Middle frontal gyrus (tissue), 1 donor: ENCODE measurements at regions not wholly inside any gene's neighbourhood (a gene's known extent, or its start where the extent isn't known, plus 50 kb on each side); places are given as distances from the start of the nearest gene placed in this dataset.
"Not testable (repeated sequence)": the region's sequence is repeated elsewhere in the genome, so short reads cannot be mapped to it uniquely, and the experiment has no call there.

Experiments
- DNase-seq: peaks from one replicate; pipeline ENCODE4 v3.0.0-alpha.2; 2015; ENCODE audit warnings: low spot score; ENCODE audit errors: extremely low spot score

- DNase-seq, result no peak
Observed at GRCh38 chr14:104396682-104397470, 182.7 kb upstream of the C14orf180 start.

GRCh38 chr14:104397956-104398355, 181.6 kb upstream of the C14orf180 start:
- no peak for DNase-seq

- no peak for DNase-seq
Observed at GRCh38 chr14:104398656-104399055, 180.9 kb upstream of the C14orf180 start.

- DNase-seq, result no peak
Observed at GRCh38 chr14:104399432-104400155, 180.0 kb upstream of the C14orf180 start.

GRCh38 chr14:104400355-104400754, 179.2 kb upstream of the C14orf180 start:
- no peak for DNase-seq

- DNase-seq, result no peak
Observed at GRCh38 chr14:104401785-104402184, 177.8 kb upstream of the C14orf180 start.

GRCh38 chr14:104402303-104402702, 177.3 kb upstream of the C14orf180 start:
- not testable (repeated sequence) for DNase-seq

GRCh38 chr14:104403421-104404220, 175.9 kb upstream of the C14orf180 start:
- DNase-seq, result no peak

GRCh38 chr14:104404922-104405321, 174.6 kb upstream of the C14orf180 start:
- DNase-seq, result no peak

GRCh38 chr14:104405360-104406226, 174.0 kb upstream of the C14orf180 start:
- no peak for DNase-seq

GRCh38 chr14:104406831-104407230, 172.7 kb upstream of the C14orf180 start:
- DNase-seq, result no peak

GRCh38 chr14:104416383-104416782, 163.2 kb upstream of the C14orf180 start:
- DNase-seq, result no peak

GRCh38 chr14:104419865-104420505, 159.6 kb upstream of the C14orf180 start:
- DNase-seq, result no peak

GRCh38 chr14:104420523-104420922, 159.0 kb upstream of the C14orf180 start:
- DNase-seq, result not testable (repeated sequence)

GRCh38 chr14:104420990-104421389, 158.6 kb upstream of the C14orf180 start:
- no peak for DNase-seq

GRCh38 chr14:104421401-104421821, 158.2 kb upstream of the C14orf180 start:
- no peak for DNase-seq

GRCh38 chr14:104421892-104422828, 157.4 kb upstream of the C14orf180 start:
- no peak for DNase-seq

GRCh38 chr14:104422837-104423681, 156.5 kb upstream of the C14orf180 start:
- no peak for DNase-seq
